Neural cell (in vitro differentiated cells): ENCODE measurements at regions not wholly inside any gene's neighbourhood (a gene's known extent, or its start where the extent isn't known, plus 50 kb on each side); places are given as distances from the start of the nearest gene placed in this dataset.

Source experiments
- EP300 ChIP-seq: fragments of 450-650 bp; conservative IDR thresholded peaks from 2 replicates; pipeline ENCODE4 v1.6.1; 2014; ENCODE audit warnings: antibody characterized with exemption, mild to moderate bottlenecking, moderate library complexity; ENCODE audit not compliant: poor library complexity, severe bottlenecking
- EZH2 ChIP-seq: fragments of 200-600, 300-800 bp; shearing (Covaris generic), sonication (generic); IDR thresholded peaks from 2 replicates; pipeline ENCODE4 v1.6.1; 2014; ENCODE audit warnings: antibody characterized with exemption, low read length, borderline replicate concordance, mild to moderate bottlenecking; ENCODE audit not compliant: insufficient read depth, poor library complexity, severe bottlenecking
- POLR2AphosphoS5 ChIP-seq: IDR thresholded peaks from 2 replicates; pipeline ENCODE4 v1.6.1; 2012
- RAD21 ChIP-seq: fragments of 450-650 bp; conservative IDR thresholded peaks from 2 replicates; pipeline ENCODE4 v1.6.1; 2014; ENCODE audit warnings: antibody characterized with exemption, mild to moderate bottlenecking, moderate library complexity
- TAF1 ChIP-seq: IDR thresholded peaks from 2 replicates; pipeline ENCODE4 v1.6.1; 2012; ENCODE audit warnings: low read depth
- TF ChIP-seq, protein P1 (sequence below): fragments of 450-650 bp; IDR thresholded peaks from 2 replicates; pipeline ENCODE4 v1.5.1; 2014; ENCODE audit warnings: antibody characterized with exemption, mild to moderate bottlenecking, moderate library complexity; ENCODE audit not compliant: poor library complexity, severe bottlenecking
- TF ChIP-seq, protein P2 (sequence below): IDR thresholded peaks from 2 replicates; pipeline ENCODE4 v1.6.1; 2012; ENCODE audit warnings: borderline replicate concordance

DNA sequence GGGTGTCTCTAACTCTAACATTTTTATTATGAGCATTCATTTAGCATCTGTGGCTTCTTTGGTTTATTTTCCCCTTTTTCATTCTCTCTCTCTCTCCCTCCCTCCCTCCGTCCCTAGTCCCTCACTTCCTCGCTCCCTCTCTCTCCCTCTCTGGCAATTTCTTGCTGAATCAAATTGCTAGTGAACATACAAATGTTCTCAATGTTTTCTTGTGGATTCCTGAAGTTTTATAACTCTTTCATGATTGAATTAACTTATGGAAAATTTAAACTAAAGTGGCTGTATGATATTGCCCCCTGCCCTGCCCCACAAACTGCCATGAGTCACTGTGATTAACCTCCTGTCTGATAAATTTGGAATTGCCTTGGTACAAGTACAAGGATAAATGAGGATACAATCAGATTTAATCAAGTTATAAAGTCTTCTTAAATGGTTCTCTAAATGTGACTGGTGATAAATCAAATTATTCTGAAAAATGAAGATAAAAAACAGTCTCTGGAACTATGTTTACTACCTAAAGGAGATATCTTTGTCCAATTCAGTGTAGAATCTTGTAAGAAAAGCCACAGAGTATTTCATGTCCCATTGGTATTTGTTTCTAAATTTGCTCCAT, 143.0 kb upstream of the PDGFD start:
- TF ChIP-seq, protein P1, sequence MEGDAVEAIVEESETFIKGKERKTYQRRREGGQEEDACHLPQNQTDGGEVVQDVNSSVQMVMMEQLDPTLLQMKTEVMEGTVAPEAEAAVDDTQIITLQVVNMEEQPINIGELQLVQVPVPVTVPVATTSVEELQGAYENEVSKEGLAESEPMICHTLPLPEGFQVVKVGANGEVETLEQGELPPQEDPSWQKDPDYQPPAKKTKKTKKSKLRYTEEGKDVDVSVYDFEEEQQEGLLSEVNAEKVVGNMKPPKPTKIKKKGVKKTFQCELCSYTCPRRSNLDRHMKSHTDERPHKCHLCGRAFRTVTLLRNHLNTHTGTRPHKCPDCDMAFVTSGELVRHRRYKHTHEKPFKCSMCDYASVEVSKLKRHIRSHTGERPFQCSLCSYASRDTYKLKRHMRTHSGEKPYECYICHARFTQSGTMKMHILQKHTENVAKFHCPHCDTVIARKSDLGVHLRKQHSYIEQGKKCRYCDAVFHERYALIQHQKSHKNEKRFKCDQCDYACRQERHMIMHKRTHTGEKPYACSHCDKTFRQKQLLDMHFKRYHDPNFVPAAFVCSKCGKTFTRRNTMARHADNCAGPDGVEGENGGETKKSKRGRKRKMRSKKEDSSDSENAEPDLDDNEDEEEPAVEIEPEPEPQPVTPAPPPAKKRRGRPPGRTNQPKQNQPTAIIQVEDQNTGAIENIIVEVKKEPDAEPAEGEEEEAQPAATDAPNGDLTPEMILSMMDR = no peak
- TF ChIP-seq POLR2AphosphoS5 (no peak), RAD21 (no peak), EZH2 (no peak), TAF1 (no peak), EP300 (no peak)
- TF ChIP-seq, protein P2, sequence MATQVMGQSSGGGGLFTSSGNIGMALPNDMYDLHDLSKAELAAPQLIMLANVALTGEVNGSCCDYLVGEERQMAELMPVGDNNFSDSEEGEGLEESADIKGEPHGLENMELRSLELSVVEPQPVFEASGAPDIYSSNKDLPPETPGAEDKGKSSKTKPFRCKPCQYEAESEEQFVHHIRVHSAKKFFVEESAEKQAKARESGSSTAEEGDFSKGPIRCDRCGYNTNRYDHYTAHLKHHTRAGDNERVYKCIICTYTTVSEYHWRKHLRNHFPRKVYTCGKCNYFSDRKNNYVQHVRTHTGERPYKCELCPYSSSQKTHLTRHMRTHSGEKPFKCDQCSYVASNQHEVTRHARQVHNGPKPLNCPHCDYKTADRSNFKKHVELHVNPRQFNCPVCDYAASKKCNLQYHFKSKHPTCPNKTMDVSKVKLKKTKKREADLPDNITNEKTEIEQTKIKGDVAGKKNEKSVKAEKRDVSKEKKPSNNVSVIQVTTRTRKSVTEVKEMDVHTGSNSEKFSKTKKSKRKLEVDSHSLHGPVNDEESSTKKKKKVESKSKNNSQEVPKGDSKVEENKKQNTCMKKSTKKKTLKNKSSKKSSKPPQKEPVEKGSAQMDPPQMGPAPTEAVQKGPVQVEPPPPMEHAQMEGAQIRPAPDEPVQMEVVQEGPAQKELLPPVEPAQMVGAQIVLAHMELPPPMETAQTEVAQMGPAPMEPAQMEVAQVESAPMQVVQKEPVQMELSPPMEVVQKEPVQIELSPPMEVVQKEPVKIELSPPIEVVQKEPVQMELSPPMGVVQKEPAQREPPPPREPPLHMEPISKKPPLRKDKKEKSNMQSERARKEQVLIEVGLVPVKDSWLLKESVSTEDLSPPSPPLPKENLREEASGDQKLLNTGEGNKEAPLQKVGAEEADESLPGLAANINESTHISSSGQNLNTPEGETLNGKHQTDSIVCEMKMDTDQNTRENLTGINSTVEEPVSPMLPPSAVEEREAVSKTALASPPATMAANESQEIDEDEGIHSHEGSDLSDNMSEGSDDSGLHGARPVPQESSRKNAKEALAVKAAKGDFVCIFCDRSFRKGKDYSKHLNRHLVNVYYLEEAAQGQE = no peak
